ENCODE measurements at regions not wholly inside any gene's neighbourhood (a gene's known extent, or its start where the extent isn't known, plus 50 kb on each side); places are given as distances from the start of the nearest gene placed in this dataset.
"Not testable (repeated sequence)": the region's sequence is repeated elsewhere in the genome, so short reads cannot be mapped to it uniquely, and the experiment has no call there.

DNA sequence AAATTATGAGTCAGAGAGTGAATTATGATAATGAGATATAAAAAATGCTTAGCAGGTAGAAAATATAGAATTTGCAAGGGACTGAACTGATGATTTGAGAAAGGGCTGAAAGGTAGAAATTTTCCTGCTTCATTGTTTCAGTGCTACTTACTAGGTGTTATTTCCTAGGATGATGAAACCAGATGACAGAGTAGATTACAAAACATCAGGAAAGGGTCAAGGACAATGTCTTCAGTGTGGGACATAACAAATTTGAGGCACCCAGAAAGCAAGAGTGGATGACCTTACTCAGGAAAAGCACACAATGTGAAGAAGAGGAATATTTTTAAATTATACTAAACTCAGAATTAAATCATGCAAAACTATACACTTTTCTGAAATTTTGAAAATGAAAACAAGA, 102.1 kb downstream of the SHCBP1 start:
- Histone ChIP-seq H3K27ac (replicated peaks in 1 of 4) (no peak overlapping the region), H3K4me3 (no peak overlapping the region), H3K36me3 (no peaks in the 10 kb centered on the region), H3K27me3 (no peaks in the 10 kb centered on the region), H3K9me3 (peaks cover 0 to 9% (median 5%) of the 10 kb centered on the region in 4 donors), H3K4me1 (no peaks in the 10 kb centered on the region)
- intact Hi-C loops (cut with DNase I), result no loop called here
- no peak for DNase-seq (ENCODE audit: extremely low spot score)
- TF ChIP-seq POLR2AphosphoS5 (IDR thresholded peaks at IDR 0.05) (no peak), EP300 (IDR thresholded peaks at IDR 0.05) (no peak), POLR2A (IDR thresholded peaks at IDR 0.05; ENCODE audit: low read depth) (no peak)
- TF ChIP-seq, protein P1, sequence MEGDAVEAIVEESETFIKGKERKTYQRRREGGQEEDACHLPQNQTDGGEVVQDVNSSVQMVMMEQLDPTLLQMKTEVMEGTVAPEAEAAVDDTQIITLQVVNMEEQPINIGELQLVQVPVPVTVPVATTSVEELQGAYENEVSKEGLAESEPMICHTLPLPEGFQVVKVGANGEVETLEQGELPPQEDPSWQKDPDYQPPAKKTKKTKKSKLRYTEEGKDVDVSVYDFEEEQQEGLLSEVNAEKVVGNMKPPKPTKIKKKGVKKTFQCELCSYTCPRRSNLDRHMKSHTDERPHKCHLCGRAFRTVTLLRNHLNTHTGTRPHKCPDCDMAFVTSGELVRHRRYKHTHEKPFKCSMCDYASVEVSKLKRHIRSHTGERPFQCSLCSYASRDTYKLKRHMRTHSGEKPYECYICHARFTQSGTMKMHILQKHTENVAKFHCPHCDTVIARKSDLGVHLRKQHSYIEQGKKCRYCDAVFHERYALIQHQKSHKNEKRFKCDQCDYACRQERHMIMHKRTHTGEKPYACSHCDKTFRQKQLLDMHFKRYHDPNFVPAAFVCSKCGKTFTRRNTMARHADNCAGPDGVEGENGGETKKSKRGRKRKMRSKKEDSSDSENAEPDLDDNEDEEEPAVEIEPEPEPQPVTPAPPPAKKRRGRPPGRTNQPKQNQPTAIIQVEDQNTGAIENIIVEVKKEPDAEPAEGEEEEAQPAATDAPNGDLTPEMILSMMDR (IDR thresholded peaks at IDR 0.05), result no peak

GRCh38 chr16:46496701-46497100, 124.5 kb downstream of the SHCBP1 start:
- H3K4me3 ChIP-seq, result no peak overlapping the region
- H3K9me3 ChIP-seq, result no peaks in the 10 kb centered on the region
- WGBS, result 78% methylated on average over 2 of the region's 2 CpGs
- no peaks in the 10 kb centered on the region for H3K4me1 ChIP-seq
- H3K27ac ChIP-seq (replicated peaks in 1 of 4), result no peak overlapping the region
- intact Hi-C loops (cut with DNase I), result no loop called here
- H3K36me3 ChIP-seq, result no peaks in the 10 kb centered on the region
- no peak for DNase-seq (ENCODE audit: extremely low spot score)
- H3K27me3 ChIP-seq, result no peaks in the 10 kb centered on the region
- TF ChIP-seq, protein P1 (IDR thresholded peaks at IDR 0.05), result no peak
- no peak for TF ChIP-seq EP300 (IDR thresholded peaks at IDR 0.05)
- no peak for TF ChIP-seq POLR2AphosphoS5 (IDR thresholded peaks at IDR 0.05)
- TF ChIP-seq POLR2A (IDR thresholded peaks at IDR 0.05; ENCODE audit: low read depth), result no peak

DNA sequence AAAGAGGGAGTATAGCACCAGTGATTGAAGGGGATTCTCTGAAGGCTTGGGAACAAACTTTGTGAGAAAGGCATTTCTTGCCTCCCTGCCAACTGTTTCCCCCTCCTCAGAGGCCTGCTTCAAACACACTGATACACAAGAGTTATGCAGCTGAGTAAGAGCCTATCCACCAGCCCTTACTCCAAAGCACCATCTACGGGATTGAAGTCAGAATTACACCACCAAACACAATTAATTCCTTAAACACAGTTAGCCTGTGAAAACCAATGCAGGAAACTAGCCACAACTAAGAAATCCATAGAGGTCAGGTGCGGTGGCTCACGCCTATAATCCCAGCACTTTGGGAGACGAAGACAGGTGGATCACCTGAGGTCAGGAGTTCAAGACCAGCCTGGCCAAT, 138.3 kb downstream of the SHCBP1 start:
- Histone ChIP-seq H3K4me1 (no peaks in the 10 kb centered on the region), H3K27me3 (no peaks in the 10 kb centered on the region), H3K36me3 (no peaks in the 10 kb centered on the region), H3K9me3 (peaks cover 0 to 12% (median 0%) of the 10 kb centered on the region in 4 donors), H3K4me3 (no peak overlapping the region), H3K27ac (replicated peaks in 1 of 4) (no peak overlapping the region)
- TF ChIP-seq POLR2A (IDR thresholded peaks at IDR 0.05; ENCODE audit: low read depth) (no peak), EP300 (IDR thresholded peaks at IDR 0.05) (no peak), POLR2AphosphoS5 (IDR thresholded peaks at IDR 0.05) (no peak)
- TF ChIP-seq, protein P1 (IDR thresholded peaks at IDR 0.05), result no peak
- intact Hi-C loops (cut with DNase I), result no loop called here
- no peak for DNase-seq (ENCODE audit: extremely low spot score)
- WGBS, result 50% methylated on average over 4 of the region's 4 CpGs

GRCh38 chr16:46466239-46466638, 154.9 kb downstream of the SHCBP1 start:
- DNase-seq (ENCODE audit: extremely low spot score), result no peak
- 75% methylated on average over 15 of the region's 15 CpGs for WGBS
- no peaks in the 10 kb centered on the region for H3K27me3 ChIP-seq
- no peak overlapping the region for H3K27ac ChIP-seq (replicated peaks in 1 of 4)
- H3K9me3 ChIP-seq, result peaks cover 0 to 23% (median 22%) of the 10 kb centered on the region in 4 donors
- H3K4me1 ChIP-seq, result no peaks in the 10 kb centered on the region
- no peak overlapping the region for H3K4me3 ChIP-seq
- TF ChIP-seq, protein P1 (IDR thresholded peaks at IDR 0.05), result no peak
- TF ChIP-seq POLR2AphosphoS5 (IDR thresholded peaks at IDR 0.05) (no peak), POLR2A (IDR thresholded peaks at IDR 0.05; ENCODE audit: low read depth) (no peak), EP300 (IDR thresholded peaks at IDR 0.05) (no peak)
- H3K36me3 ChIP-seq, result no peaks in the 10 kb centered on the region
- intact Hi-C loops (cut with DNase I), result no loop called here

GRCh38 chr16:46454801-46455200, 166.4 kb downstream of the SHCBP1 start:
- H3K27me3 ChIP-seq; H3K4me1 ChIP-seq; DNase-seq (ENCODE audit: extremely low spot score); H3K36me3 ChIP-seq; intact Hi-C loops (cut with DNase I); H3K27ac ChIP-seq (replicated peaks in 1 of 4); H3K4me3 ChIP-seq: not testable (repeated sequence)
- peaks cover 0 to 10% (median 3%) of the 10 kb centered on the region in 4 donors for H3K9me3 ChIP-seq
- 70% methylated on average over 9 of the region's 10 CpGs for WGBS
